NCI-H748 treated with DMSO at 0.1 percent for 48 hours (cell line): ENCODE measurements at regions not wholly inside any gene's neighbourhood (a gene's known extent, or its start where the extent isn't known, plus 50 kb on each side); places are given as distances from the start of the nearest gene placed in this dataset.

Experiments
- DNase-seq: peaks from one replicate; lab custom pipeline; 2025; lab: John Stamatoyannopoulos, UW

- DNase-seq, result no peak
Measured at GRCh38 chr5:103345461-103345860, 86.9 kb downstream of the MACIR start.

GRCh38 chr5:103340717-103341388 lies 82.3 kb downstream of the MACIR start:
- no peak for DNase-seq

- DNase-seq, result no peak
Measured at GRCh38 chr5:103340132-103340531, 81.6 kb downstream of the MACIR start.

- no peak for DNase-seq
Measured at GRCh38 chr5:103336941-103337340, 78.4 kb downstream of the MACIR start.

GRCh38 chr5:103333376-103333775 lies 74.8 kb downstream of the MACIR start:
- no peak for DNase-seq

GRCh38 chr5:103330875-103331274 lies 72.3 kb downstream of the MACIR start:
- DNase-seq, result no peak
